HL-60 (cell line): ENCODE measurements at regions not wholly inside any gene's neighbourhood (a gene's known extent, or its start where the extent isn't known, plus 50 kb on each side); places are given as distances from the start of the nearest gene placed in this dataset.

ENCODE experiments used
- CTCF ChIP-seq: IDR thresholded peaks from one replicate; pipeline ENCODE4 v1.5.1; 2011; ENCODE audit warnings: low read length, control low read depth, inconsistent platforms; ENCODE audit not compliant: insufficient read depth
- POLR2AphosphoS5 ChIP-seq: IDR thresholded peaks from 2 replicates; pipeline ENCODE4 v1.6.1; 2012; ENCODE audit warnings: low read depth

DNA sequence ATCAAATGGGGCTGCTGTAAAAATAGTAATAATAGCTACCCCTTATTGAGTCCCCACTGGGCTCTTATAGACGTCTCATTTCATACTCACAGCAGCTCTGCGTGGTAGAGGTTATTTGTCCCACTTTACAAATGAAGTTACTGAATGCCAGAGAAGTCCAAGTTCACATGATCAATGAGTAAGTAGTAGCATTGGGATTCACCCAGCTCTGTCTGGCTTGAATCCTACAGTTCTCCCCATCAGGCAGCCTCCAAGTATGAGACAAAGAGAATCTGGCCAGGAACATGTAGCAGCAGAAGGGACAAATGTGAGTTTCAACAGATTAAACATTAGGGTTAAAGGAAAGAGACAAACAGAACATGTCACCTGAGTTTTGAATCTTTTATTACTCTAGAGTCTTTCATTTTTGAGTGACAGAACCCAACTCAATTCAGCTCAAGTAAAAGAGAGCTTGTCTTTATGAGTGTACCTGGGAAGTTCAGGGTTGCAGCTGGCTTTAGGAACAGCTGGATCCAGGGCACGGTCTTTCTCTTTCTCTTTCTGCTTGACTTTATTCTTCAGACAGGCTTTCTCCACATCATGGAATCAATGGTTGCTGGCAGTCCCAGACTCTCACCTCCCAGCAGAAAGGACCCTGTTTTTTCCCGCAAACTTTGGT, 64.1 kb upstream of the JDP2 start:
- TF ChIP-seq CTCF = no peak
- no peak for TF ChIP-seq POLR2AphosphoS5
